ENCODE measurements at regions not wholly inside any gene's neighbourhood (a gene's known extent, or its start where the extent isn't known, plus 50 kb on each side); places are given as distances from the start of the nearest gene placed in this dataset.
A peak's percentile ranks its signal among the peaks of the same experiment; 100 is the strongest.

DNA sequence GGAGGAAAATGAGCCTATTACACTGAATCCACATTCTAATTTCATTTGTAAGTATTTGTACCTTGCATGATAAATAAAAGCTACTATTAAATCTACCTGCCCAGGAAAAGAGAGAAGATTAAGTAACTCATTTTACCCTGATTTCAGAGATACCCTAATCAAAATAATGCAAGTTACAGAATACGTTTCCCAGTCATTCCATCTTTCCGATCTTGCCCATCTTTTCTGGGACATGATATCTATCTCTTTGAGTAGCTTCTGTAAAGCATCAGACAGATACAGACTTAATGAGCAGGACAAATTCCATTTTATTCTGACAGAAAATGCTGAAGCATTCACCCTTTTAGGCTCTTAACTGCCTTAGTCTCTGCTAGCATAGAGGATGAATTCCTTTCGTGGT lies 56.6 kb downstream of the SPRY2 start:
- no peak for DNase-seq (ENCODE audit: low read depth)

- no peak for DNase-seq (ENCODE audit: low read depth)
Measured at GRCh38 chr13:80278706-80279105, 62.2 kb downstream of the SPRY2 start.

DNA sequence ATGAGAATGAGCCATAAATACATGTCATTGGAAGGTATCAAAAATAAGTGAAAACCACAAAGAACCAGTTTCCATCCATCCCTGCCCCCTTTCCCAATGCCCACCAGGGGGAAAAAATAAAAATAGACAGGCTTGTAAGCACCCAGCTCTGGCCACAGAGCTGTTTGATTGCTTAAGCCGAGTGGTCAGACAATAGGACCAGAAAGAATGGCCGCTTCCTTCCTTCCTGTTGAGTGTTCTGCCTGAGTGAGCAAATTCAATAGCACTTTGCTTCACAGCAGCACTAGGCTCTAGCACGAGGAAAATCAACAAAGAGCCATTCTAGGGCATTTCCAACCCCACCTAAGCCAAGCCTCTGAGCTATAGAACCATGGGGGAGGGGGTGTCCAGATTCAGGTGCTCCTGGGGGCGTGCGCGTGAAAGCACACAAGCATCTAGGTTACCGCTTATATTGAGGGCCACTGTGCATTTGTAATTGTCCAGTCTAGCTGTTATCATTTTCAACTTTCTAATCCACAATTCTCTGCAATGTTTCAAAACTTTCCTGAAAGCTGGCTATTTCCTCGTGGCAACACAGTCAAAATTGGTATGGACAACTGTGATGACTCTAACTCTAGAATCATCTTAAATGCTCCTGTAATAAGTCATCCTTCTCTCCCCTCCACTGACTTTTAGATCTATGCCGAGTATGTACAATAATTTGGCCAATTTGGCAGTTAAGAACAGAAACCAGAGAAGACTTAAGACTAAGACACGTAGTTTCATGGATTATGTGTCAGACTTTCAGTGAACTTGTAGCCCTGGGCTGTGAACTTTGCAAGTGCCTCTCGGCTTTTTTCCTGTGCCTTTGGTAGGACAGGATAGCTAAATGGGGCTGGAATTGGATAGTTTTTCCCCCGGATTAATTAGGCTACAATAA lies 64.3 kb downstream of the SPRY2 start:
- DNase-seq (ENCODE audit: low read depth) = no peak

- no peak for DNase-seq (ENCODE audit: low read depth)
Measured at GRCh38 chr13:80274643-80275042, 66.3 kb downstream of the SPRY2 start.

DNA sequence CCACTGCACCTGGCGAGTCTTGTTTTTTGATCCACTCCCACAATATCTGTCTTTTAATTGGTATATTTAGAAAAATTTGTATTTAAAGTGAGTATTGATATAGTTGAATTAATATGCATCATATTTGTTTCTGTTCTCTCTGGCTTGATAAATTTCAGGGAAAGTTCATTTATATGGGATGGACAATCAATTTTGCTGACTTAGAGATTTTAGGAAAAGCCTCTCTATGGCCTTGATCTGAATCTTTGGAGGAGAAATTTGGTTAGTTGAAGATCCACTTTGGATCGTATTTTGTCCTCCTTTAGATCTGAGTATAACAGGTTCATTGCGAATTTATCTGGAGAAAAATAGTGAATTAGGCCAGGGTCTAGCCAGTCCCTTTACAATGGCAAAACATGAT lies 67.2 kb downstream of the SPRY2 start:
- DNase-seq (ENCODE audit: low read depth) = no peak

DNA sequence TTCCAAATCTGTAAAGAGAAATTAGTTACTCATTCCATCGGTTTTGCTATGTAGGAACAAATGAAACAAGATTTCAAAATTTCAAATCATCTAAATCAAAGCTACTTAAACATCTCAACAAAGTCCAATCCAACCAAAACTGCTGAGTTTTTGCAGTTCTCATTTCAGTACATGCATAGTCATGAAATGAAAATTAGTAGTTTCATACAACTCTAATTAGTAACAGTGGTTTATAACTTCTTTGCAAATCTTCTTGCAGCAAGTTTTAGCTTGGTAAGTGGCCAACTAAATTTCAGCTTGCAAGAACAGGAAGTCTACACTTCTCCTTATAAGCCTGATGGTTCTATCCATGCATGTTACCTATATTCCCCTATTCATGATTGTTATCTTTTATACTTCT lies 75.6 kb downstream of the SPRY2 start:
- no peak for DNase-seq (ENCODE audit: low read depth)

DNA sequence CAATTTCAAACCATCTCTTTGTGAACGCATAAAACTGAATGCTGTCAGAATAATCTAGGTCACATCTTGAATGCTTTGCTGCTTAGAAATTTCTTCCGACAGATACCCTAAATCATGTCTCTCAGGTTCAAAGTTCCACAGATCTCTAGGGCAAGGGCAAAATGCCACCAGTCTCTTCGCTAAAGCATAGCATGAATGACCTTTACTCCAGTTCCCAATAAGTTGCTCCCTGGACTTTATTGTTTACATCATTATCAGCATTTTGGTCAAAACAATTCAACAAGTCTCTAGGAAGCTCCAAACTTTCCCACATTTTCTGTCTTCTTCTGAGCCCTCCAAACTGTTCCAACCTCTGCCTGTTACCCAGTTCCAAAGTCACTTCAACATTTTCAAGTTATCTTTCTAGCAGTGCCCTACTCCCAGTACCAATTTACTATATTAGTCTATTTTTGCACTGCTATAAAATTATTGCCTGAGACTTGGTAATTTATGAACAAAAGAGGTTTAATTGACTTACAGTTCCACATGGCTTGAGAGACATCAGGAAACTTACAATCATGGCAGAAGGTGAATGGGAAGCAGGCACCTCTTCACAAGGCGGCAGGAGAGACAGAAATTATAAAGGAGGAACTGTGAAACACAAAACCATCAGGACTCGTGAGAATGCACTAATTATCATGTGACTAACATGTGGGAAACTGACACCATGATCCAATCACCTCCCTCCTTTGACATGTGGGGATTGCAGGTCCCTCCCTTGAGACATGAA lies 77.0 kb downstream of the SPRY2 start:
- no peak for DNase-seq (ENCODE audit: low read depth)

DNA sequence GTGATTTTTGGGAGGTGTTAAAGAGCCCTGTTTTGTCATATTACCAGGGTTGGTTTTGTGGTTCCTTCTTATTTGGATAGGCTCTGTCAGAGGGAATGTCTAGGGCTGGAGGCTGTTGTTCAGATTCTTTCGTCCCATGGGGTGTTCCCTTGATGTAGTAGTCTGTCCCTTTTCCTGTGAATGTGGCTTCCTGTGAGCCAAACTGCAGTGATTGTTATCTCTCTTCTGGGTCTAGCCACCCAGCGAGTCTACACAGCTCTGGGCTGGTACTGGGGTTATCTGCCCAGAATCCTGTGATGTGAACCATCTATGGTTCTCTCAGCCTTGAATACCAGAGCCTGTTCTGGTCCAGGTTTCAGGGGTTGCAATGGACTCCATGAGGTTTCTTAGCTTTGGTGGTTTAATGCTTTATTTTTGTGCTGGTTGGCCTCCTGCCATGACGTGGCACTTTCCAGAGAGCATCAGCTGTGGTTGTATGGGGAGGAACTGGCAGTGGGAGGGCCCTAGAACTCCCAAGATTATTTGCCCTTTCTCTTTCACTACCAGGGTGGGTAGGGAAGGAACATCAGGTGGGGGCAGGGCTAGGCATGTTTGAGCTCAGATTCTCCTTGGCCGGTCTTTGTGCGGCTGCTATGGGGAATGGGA lies 78.8 kb downstream of the SPRY2 start:
- DNase-seq (ENCODE audit: low read depth) = no peak

- DNase-seq (ENCODE audit: low read depth) = no peak
Measured at GRCh38 chr13:80259159-80259558, 81.8 kb downstream of the SPRY2 start.

GRCh38 chr13:80256352-80256932 lies 84.5 kb downstream of the SPRY2 start:
- DNase-seq (ENCODE audit: low read depth) = no peak

- no peak for DNase-seq (ENCODE audit: low read depth)
Measured at GRCh38 chr13:80255946-80256345, 85.0 kb downstream of the SPRY2 start.

- DNase-seq (ENCODE audit: low read depth) = no peak
Measured at GRCh38 chr13:80251403-80251802, 89.5 kb downstream of the SPRY2 start.

GRCh38 chr13:80250213-80250810 lies 90.6 kb downstream of the SPRY2 start:
- DNase-seq (ENCODE audit: low read depth) = peak; percentile 34

DNA sequence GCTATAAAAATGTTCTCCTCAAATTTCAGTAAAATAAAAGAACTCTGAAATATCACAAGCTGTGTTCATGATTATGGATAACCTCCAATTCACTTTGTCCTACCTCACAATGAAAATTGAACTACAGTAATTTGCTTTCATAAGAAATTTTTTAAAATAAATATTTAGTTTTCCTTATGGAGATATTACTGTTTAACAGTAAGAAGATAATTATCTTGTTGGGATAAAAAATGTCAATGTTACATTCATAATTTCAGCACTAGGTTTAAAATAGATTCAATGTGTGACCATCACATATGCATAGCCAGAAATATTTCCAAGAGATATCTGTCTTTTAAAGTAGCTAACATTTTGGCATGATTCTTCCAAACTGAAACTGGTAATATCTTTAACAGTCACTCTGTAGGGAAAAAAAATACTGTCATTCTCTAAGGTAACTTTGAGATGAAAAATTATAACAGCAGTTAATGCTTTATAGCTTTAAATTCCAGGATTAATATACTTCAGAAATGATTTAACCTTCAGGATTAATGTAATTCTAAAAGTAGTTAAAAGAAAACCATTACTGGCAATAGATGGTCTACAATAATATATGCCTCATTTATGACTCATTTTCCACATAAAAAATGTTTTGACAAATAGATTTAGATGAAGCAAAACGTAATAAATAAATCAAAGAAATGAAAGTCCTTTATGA lies 91.3 kb downstream of the SPRY2 start:
- DNase-seq (ENCODE audit: low read depth) = no peak

DNA sequence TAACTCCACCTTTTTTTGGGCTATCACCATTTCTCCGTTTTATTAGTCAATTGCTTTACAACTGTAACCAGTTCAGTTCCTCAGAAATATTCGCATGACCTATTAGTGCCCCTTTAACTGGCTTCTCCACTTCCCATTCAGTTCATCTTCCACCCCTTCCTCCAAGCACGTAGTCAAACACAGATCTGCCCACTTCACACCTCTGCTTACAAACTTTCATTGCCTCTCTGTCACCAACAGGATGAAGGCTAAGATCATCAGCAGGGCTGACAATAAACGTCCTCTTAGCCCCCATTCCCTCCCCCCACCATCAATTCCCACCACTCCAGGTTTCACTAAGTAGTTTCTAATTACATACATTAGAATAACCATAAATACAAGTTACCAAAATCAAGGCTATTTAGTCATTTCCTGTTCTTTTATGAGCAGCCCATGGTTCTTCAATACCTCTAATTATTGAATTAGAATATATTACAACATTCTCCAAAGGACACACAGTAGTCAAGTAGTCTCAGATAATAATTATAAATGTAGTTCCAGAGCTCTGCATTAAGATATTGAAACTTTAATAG lies 95.7 kb downstream of the SPRY2 start:
- DNase-seq (ENCODE audit: low read depth) = no peak

GRCh38 chr13:80244574-80244973 lies 96.4 kb downstream of the SPRY2 start:
- DNase-seq (ENCODE audit: low read depth) = no peak

DNA sequence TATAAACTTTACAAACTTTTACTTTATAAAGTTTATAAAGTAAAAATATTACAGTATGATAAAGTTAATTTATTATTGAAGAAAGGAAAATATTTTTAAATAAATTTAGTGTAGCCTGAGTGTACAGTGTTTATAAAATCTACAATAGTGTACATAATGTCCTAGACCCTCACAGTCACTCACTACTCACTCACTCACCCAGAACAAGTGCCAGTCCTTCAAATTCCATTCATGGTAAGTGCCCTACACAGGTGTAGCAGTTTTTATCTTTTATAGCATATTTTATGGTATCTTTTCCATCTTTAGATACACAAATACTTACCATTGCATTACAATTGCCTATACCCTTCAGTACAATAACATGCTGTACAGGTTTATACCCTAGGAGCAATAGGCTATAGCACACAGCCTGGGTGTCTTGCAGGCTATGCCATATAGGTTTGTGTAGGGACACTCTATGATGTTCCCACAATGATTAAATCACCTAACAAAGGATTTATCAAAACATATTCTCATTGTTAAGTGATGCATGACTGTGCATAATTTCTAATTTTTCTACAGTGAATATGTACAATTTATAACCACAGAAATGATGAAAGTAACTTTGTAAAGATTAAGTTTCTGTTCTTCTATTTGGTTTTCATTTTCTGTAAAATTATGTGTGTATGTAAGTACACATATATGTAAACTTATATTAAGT lies 98.0 kb downstream of the SPRY2 start:
- no peak for DNase-seq (ENCODE audit: low read depth)

GRCh38 chr13:80239571-80240255 lies 101.2 kb downstream of the SPRY2 start:
- no peak for DNase-seq (ENCODE audit: low read depth)

DNA sequence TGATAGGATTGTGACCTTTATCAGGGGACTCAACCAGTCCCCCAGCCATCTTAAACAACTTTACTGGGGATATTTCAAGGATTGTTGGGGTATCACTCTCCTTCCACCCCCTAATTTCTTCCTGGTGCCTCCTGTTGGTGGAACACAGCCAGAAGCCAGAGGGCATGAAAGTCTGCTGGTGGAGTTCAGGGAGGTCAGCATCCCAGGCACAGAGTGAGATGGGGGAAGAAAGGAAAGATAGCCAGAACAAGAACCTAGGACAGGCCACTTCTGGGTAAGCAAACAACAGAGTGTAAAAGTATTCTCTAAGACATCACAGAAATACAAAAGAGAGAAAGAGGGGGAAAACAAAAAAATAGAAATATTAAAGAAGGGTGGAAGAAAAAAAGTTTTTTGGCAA lies 101.8 kb downstream of the SPRY2 start:
- no peak for DNase-seq (ENCODE audit: low read depth)

DNA sequence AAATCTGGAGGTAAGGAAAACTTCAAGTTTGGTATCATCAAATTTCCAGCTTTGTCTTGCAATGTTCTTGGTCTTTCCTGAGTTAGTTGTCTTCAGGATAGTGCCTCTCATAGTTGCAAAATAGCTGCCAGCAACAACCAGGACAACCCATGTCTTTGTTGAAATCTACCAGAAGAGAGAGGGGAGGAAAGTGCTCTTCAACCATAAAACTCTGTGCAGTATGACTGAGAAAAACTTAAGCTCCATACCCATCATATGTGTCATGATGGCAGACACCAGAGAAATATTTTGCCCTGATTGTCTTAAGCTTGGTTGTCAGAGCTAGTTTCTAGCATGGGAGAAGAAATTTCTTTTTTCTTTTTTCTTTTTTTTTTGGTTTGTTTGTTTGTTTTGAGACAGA lies 103.3 kb downstream of the SPRY2 start:
- no peak for DNase-seq (ENCODE audit: low read depth)

Measured in forelimb muscle (tissue), 1 donor.